Stimulated activated CD8-positive, alpha-beta memory T cell treated with anti-CD3 and anti-CD28 coated beads, Interleukin-4, amount 100 ng/mL, for 1 hour (primary cell): ENCODE measurements at regions not wholly inside any gene's neighbourhood (a gene's known extent, or its start where the extent isn't known, plus 50 kb on each side); places are given as distances from the start of the nearest gene placed in this dataset.

Source experiments
- DNase-seq, 2 donors: peaks; one replicate each; pipeline ENCODE4 v3.0.0-alpha.2; 2020; ENCODE audit warnings: low read depth in 2 of 2, low spot score in 1 of 2

DNA sequence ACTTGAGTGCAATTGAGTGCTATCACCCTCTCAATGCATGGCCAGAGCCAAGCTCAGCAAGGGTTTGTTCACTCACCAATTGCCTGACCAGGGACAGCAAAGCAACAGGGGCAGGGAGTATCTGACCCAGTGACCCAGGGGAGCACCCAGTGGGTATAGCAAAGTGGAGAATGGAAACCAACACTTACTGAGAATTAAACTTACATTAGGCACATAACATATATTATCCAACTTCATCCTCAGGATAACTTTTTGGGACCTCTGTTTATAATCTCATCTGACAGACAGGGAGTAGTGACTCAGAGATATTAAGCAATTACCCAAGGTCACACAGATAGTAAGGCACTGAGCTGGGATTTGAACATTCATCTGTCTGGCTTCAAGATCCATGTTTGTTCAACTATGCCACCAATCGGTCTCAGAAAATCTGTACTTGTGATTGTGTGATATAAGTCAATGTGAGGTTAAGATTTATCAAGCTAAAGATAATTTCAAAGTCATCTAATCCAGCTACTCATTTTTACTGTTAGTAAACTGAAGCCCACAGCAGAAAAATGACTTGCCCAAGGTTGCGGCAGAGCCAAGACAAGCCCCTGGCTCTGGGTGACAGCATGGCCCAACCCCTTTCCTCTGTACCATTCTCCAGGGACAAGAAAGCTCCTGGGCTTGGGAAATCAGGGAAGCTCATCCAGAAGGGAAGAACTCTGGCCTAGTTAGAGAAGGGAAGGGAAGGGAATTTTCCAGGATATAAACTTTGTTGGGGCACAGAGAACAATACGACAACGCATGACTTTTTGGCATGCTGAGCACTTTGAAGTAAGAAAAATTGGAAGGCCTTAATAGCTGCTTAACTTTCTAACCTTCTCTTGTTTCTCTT lies 138.0 kb upstream of the SMAD3 start:
- no peak for DNase-seq

DNA sequence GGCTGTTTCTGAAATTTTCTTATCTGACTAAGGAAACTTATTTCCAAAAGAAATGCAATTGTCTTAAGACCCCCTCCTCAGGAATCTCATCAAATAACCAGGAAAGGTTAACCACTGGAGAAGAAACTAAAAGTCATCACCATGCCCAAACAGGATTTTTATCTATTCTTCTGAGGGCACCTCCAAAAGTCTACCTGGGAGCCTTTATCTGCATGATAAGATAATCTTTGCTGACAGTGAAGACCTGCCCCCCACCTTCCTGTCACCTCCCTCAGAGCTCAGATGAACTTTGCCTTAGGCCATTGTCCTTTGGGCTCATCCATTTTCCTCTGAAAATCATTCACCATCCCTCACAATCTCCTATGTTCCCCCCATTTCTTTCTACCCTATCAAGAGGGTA lies 137.3 kb upstream of the SMAD3 start:
- DNase-seq = no peak

DNA sequence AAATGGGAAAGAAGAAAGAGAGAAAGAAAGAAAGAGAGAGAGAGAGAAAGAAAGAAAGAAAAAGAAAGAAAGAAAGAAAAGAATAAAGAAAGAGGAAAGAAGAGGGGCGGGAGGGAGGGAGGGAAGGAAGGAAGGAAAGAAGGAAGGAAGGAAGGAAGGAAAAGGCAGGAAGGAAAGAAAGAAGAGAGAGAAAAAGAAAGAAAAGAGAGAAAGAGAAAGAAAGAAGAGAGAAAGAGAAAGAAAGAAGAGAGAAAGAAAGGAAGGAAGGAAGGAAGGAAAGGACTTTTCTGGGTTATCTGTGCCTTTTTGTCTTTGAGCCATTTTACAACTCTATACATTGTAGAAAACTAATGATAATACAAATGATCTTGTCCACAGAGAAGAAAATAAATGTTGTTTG lies 136.6 kb upstream of the SMAD3 start:
- DNase-seq = no peak

DNA sequence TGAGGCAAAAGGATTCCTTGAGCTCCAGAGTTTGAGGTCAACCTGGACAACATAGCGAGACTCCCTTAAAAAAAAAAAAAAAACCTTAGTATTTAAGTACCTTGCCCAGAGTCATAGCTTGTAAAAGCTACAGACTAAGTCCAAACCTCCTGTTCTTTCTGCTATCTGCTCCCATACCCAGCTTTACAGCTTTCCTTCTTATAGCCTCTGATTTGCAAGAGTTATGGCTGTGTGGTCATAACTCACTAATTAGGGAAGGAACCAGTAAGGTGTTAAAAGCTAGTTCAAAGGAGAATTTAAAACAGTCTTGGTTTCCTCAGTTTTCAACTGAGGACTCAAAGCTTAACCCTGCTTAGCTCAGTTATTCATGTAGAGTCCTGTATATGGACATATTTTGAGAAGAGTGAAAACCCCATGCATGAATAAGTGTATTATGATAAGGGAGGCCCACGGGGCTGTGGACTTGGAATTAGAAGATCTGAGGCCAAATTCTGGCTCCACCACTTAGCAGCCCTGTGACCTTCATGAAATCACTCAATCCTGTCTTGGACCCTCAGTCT lies 135.5 kb upstream of the SMAD3 start:
- no peak for DNase-seq

DNA sequence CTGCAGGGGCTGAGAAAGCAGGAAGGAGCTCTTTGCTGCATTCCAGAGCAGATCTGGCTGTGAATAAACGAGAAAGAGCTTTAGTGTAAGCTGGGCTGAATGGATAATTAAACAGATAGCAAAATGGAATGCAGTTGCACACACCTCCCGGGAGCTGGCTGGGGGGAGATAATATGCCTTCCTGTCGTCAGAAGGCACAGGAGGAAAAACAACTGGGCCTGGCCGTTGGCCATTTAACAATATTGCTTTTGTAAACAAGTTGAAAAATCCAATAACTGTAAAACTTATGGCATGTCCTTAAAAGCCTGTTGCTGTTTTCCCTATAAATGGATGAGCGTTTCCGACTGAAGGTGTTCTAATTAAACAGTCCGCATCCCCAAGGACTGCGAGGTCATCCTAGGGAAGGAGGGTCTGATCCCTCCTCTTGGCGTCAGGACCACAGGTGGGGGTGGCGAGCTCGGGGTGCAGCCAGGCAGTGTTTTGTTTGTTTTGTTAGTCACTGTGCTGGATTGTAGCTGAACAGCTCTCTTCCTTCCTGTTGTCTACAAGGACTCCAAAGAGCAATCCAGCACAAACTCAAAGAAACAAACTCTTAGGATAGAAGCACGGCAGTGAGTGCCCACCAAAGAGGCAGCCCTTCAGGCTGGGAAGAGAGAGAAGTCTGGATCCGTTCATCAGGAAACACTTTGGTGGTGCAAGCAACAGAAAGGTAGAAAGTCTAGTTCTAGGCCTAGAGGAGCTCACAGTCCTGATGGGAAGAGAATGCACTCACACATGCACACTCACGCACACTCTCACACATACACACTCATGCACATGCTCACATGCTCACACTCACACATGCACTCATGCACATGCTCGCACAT lies 133.4 kb upstream of the SMAD3 start:
- no peak for DNase-seq

DNA sequence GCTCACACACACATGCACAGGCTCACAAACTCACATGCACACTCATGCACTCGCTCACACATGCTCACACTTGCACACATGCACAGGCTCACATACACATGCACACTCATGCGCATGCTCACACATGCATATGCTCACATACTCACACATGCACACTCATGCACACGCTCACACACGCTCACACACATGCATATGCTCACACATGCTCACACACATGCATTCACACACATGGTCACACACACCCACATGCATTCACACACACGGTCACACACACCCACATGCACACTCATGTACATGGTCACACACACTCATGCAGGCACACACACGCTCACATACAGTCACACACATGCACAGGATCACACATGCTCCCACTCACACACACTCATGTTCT lies 132.8 kb upstream of the SMAD3 start:
- no peak for DNase-seq

DNA sequence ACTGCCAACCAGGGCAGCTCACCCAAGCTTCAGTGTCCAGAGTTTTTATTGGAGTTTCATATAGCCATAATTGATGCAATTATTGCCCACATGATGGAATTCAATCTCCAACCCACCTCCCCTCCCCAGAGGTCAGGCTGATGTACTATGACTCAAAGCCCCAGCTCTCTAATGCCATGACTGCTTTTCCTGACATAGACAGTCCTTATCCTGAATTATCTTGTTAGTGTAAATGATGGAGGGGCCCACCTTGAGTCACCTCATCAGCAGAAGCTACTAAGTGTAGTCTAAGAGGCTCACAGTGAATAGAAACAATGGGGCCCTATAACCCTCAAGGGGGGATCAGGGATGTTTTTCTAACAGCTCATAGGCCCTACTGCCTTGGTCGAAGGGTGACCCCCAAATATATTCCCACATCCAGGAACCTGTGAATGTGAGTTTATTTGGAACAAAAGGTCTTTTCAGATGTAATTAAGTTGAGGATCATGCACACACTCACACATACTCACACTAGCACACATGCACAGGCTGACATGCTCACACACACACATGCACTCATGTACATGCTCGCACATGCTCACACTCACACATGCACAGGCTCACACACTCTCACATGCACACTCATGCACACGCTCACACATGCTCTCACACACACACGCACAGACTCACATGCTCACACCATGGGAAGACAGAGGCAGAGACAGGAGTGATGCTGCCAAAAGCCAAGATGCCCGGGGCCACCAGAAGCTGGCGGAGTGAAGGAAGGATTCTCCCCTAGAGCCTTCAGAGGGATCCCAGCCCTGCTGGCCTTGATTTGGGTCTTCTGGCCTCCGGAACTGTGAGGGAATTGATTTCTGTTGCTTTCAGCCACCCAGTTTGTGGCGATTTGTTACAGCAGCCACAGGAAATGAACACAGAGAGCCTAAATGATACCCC lies 131.2 kb upstream of the SMAD3 start:
- DNase-seq = no peak

DNA sequence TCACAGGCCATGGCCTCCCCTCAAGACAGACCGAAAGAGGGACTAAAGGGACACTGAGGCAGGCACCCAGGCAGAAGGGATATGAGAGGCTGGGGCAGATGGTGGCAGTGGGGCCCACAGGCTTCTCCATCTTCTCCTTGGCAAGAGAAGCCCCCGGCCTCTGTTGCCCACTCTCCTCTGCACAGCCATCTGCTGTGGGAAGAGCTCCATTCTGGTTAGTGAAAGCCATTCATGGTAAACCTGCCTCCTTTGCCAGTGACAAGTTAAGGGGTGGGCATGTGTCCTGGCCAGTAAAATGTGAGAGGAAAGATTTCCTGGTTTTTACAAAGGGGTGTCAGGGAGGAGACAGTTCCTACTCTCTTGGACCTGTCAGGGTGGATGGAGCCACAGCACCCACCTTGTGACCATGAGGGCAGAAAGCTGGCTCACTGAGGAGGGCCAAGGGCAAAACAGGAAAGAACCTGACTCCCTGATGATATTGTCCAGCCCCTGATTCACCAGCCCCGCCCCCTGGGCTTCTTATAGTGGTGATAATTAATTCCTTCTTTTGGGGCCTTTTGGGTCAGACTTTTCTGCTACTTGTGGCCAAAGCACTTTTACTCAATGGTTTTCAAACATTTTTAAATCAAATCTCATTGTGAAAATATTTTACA lies 130.4 kb upstream of the SMAD3 start:
- DNase-seq = no peak

DNA sequence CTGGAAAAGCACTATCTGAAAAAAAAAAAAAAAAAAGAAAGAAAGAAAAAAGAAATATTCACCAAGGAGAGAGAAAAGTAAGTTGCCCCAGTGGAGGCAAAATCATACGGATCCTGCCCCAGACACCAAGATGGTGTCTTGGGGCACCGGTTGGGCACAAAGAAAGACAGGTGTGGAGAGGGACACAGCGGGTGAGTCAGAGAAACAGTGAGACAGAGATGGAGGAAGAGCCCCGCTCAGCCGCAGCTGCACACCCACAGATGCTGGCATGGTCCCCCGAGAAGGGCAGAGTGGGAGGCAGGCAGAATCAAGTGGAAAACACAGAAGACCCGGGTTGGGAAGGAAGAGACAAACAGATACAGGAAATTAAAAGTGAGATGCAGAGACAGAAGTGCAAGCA lies 129.7 kb upstream of the SMAD3 start:
- no peak for DNase-seq

DNA sequence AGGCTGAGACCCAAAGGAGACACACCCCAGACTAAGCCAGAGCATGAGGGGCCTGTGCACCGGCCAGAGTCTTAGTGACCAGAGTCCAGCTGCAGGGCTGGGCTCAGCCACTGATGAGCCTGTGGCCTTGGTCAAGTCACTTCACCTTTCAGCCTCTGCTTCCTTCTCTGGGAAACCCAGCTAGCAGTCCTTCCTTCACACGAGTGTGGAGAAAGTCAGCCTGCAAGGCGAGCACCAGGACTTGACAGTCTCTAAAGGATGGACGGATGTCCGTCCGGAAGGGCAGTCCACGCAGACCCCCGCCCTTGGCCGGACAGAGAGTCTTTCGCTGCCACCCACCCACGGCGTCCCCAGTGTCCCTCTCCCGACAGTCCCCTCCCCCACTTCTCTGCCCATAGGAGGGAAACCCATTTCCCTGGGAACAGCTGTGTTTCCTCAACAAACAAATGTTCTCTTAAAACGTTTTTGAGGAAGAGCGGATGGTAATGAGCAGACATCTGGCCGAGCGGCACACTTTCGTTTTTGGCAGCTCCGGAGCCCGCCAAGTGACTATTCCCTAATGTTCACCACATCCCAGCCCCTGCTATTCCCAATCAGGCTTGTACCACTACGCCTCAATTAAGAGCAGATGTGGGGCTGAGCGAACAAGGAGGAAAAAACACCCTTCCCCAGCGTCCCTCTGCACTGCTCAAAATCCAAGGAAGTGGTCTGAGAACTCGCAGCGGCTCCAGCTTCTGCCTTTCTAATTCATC lies 129.1 kb upstream of the SMAD3 start:
- no peak for DNase-seq

DNA sequence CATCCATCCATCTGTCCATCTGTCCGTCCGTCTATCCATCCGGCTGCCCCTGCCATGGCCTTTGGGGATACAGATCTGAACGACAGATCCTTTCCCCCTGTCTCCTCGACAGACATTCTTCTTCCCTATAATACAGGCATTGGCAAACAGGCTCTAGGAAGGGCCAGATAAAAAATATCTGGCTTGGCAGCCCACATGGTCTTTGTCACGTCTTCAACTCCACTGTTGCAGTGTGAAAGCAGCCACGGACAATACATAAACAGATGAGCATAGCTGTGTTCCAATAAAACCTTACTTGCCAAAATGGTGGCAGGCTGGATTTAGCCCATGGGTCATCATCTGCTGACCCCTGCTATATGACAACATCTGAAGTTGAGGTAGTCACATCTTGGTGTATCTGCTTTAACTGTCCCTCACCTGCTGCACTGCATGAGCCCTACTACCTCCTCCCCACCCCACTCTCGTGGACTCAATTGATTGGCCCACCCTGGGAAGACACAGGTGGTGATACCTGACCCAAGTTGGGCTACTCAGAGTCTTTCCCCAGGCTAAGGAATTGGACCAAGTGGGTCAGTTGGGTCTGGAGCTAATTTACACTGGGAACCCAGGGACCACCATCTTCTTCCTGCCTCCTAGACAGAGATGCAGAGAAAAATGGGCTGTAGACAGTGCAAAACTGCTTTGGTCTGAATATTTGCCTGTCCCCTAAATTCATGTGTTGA lies 128.4 kb upstream of the SMAD3 start:
- no peak for DNase-seq

DNA sequence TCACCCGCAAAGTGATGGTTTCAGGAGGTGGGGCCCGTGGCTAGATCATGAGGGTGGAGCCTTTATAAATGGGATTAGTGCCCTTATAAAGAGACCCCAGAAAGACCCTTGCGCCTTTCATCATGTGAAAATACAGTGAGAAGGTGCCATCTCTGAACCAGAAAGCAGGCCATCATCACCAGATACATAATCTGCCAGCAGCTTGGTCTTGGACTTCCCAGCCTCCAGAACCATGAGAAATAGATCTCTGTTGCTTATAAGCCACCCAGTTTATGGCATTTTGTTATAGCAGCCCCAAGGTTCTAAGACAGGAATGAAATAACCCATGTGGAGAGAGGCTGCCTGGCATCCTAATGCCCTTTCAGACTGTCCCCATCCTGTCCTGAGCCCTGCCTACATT lies 127.8 kb upstream of the SMAD3 start:
- no peak for DNase-seq

DNA sequence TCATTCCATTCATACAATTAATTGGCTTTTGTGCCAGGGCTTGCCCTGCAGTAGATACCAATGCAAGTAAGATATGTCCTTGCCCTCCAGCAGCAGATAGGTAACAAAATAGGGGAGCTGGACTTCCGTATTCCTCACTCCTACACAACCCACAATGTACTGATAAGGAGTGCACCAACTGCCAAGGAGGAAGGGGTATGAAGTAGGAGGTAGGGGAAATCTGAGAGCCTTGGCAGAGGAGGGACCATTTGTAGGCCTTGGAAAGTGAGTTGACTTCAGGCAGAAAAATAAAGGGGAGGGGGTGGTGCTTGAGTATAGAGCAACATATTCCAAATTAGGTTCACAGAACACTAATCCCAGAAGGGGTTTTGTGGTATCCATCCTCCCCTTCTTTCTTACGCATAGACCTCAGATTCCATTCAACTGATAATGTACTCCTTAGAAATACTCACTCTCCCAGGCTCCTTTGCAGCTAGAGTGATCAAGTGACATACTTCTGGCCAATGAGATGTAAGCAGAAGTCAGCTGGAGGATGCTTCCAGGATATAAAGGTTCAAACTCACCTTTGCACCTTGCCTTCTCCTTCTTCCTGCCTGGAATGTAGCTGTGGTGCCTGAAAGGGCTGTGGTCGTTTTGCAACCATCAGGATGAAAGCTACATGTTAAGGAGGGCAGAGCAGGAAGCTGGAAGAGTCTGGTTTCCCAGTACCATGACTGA lies 127.1 kb upstream of the SMAD3 start:
- no peak for DNase-seq

DNA sequence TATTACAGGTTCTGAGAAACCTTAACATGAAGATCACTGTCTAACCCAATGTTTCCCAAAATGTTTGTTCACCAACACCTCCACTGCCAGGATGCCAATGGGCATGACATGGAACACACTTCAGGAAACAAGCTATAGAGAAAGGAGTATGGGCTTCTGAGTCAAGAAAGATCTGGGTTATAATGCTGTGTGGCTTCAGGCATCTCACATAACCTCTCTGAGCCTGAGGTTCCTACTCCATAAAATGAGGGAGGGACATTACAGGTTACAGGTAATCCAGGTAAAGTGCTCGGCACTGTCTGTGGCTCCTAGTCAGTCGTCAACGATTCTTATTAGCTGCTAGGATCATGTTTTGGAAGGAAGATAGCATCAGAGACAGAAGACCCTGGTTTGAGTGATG lies 126.4 kb upstream of the SMAD3 start:
- no peak for DNase-seq

DNA sequence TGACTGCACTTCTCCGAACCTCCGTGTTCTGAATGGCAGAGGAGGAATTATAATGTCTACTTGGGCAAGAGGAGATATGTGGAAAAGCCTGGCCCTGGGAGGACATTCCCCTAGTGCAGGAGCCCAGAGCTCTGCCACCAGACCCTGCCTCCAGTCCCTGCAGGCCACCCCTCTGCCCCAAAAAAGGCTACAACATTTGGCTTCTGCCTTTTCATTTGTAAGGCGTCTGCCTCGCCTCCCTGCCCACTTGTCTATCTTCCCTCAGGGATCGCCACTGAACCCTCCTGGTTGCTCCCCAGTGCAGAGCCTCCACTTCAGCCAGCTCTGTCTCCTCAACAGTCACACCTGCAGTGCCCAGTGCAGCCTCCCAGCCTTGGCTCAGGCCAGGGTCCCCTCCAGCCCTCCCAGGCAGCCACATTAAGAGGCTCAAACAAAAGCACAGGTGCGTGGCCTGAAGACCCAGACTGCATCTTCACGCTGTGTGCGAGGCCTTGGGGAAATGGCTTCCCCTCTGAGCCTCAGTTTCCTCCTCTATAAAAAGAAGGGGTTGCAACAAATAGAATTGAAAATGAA lies 125.9 kb upstream of the SMAD3 start:
- no peak for DNase-seq

DNA sequence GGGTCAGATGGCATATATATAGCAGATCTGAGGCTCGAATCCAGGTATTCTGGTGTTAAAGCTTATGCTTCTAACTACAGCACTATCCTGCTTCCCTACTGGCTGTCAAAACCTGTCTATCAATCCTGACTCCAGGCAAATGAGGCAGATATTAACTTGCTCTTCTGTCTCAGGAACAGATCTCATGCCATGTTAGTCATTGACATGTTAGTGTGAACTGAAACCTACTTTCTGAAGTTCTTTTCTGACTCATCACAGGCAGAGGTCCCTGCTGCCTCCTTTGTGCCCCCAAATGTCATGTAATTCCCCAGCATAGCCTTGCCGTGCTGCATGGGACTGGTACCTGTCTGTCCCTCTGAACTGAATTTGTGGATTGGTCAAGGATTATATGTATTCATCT lies 125.0 kb upstream of the SMAD3 start:
- no peak for DNase-seq

DNA sequence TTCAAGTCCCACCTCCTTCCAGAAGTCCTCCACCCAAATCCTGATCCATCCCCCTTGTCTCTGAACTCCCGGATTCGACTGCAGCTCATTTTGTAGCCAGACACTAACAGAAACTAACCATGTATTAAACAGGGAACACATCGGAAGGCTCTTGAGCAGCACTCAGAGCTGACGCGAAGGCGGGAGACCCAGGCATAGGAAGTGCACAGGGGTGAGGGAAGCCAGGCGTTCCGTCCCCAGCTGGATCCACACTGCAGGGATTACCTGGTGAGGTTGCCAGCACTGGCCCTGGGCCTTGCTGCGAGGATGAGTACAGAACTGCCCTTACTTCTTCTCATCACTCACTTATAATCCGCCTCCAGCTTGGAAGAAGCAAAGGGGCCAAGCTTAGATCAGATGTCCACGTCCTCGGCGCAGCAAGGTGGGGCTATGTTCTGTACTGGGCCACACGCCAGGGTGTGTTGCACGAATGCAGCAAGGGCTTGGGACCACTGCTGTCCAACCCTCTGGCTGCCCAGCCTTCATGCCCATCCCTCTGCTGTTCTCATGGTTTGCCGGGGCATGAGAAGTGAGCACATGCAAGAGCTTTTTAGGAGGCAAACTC lies 124.2 kb upstream of the SMAD3 start:
- DNase-seq = no peak

DNA sequence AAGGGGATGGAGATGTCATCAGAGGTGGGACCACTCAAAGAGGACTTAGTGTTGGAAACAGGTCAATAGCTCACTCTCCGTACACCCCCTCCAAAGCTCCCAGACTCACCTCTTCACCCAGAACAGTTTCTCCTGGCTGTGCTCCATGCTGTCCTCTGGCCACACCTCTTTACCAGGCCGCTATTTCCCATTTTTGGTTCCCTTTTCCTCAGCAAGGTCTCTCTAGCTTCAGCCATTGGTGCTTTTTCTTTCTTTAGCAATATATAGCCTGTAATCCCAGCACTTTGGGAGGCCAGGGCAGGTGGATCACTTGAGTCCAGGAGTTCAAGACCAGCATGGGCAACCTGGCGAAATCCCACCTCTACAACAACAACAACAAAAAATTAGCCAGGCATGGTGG lies 123.6 kb upstream of the SMAD3 start:
- no peak for DNase-seq
